A549 (cell line): ENCODE measurements at regions not wholly inside any gene's neighbourhood (a gene's known extent, or its start where the extent isn't known, plus 50 kb on each side); places are given as distances from the start of the nearest gene placed in this dataset.

Experiments used
- CBX8 ChIP-seq: fragments of 200-600 bp; sonication (generic); IDR thresholded peaks from 2 replicates; pipeline ENCODE4 v1.6.1; 2016
- CTCF ChIP-seq: fragments of >200 bp; sonication (Bioruptor Twin); formaldehyde crosslinking; IDR thresholded peaks from 3 replicates; pipeline ENCODE4 v1.5.1; 2016
- EP300 ChIP-seq, 2 experiments: fragments of >200 bp; sonication (Bioruptor Twin); formaldehyde crosslinking; IDR thresholded peaks; 2 replicates in 1 of 2; 3 replicates in 1 of 2; pipeline ENCODE4 v1.6.1; 2016 to 2017
- RNF2 ChIP-seq: fragments of 200-600 bp; sonication (generic); IDR thresholded peaks from 2 replicates; pipeline ENCODE4 v1.6.1; 2016; ENCODE audit warnings: low read depth, mild to moderate bottlenecking, antibody characterized with exemption, moderate library complexity, borderline replicate concordance

- no peak for TF ChIP-seq CTCF
- TF ChIP-seq EP300 (IDR thresholded peaks at IDR 0.05), result no peak
- TF ChIP-seq RNF2, result no peak
- no peak for TF ChIP-seq CBX8
These were observed 70.4 kb downstream of the NCOR2 start for GRCh38 chr12:124497039-124497438.
